HCT116 (cell line): ENCODE measurements at regions not wholly inside any gene's neighbourhood (a gene's known extent, or its start where the extent isn't known, plus 50 kb on each side); places are given as distances from the start of the nearest gene placed in this dataset.

ENCODE experiments used
- ATAC-seq: fragments of 200-7000 bp; cut with Tn5 transposase; 2 replicates; pipeline ENCODE4 v1.9.1; 2020; ENCODE audit warnings: mild to moderate bottlenecking, moderate library complexity
- BruUV-seq: library from RNA; stranded (reverse); fragments of 400-500 nt; replicated peaks from 2 replicates; lab custom pipeline; 2021; lab: Mats Ljungman, UMichigan
- CTCF ChIA-PET: fragments of 300-600 bp; sonication (Branson Sonifier 250); formaldehyde crosslinking; loops from one replicate; lab custom pipeline; 2021; ENCODE audit warnings: antibody characterized with exemption; lab: Charles Lee
- POLR2A ChIA-PET: fragments of 300-600, 350-600 bp; sonication (Branson Sonifier 250); formaldehyde crosslinking; loops from one replicate; lab custom pipeline; 2021; ENCODE audit warnings: antibody characterized with exemption; lab: Charles Lee
- RAD21 ChIA-PET, 2 experiments: fragments of 300-600 bp; sonication (Branson Sonifier 250); formaldehyde crosslinking; loops; one replicate each; lab custom pipeline; 2023; ENCODE audit warnings: low total read pairs in 2 of 2; ENCODE audit not compliant: uncharacterized antibody in 2 of 2, unreplicated experiment in 2 of 2, low non-redundant PET in 1 of 2; lab: Charles Lee
- DNase-seq: peaks from one replicate; pipeline ENCODE4 v3.0.0-alpha.2; 2010; ENCODE audit warnings: low read depth, low spot score
- H2AFZ ChIP-seq: fragments of 200-600 bp; shearing (Covaris generic), sonication (generic); 2 replicates; pipeline ENCODE4 v1.6.1; 2017; ENCODE audit warnings: low read depth, mixed run types, mixed read lengths, antibody characterized with exemption, low read length; ENCODE audit not compliant: poor library complexity, severe bottlenecking
- H3K27ac ChIP-seq: 2 replicates; pipeline ENCODE4 v1.5.1; 2012; ENCODE audit warnings: low read depth, low read length
- H3K27me3 ChIP-seq: fragments of 200-600 bp; sonication (generic); 2 replicates; pipeline ENCODE4 v1.6.1; 2016; ENCODE audit warnings: mixed run types, low read length, mixed read lengths; ENCODE audit not compliant: insufficient read depth
- H3K36me3 ChIP-seq, 2 experiments: fragments of 200-500 bp in 1 of 2; fragments of 200-600 bp in 1 of 2; sonication (Bioruptor generic) in 1 of 2; sonication (generic) in 1 of 2; 2 replicates each; pipeline versions ENCODE4 v1.5.1 to v1.6.1; 2014 to 2016; ENCODE audit warnings: low read length in 2 of 2, inconsistent platforms in 1 of 2, mixed read lengths in 1 of 2, mixed run types in 1 of 2; ENCODE audit not compliant: insufficient read depth in 2 of 2, control insufficient read depth in 1 of 2
- H3K4me1 ChIP-seq, 2 experiments: fragments of 200-600 bp in 1 of 2; sonication (generic) in 1 of 2; 2 replicates each; pipeline versions ENCODE4 v1.5.1 to v1.6.1; 2012 to 2017; ENCODE audit warnings: low read length in 2 of 2, inconsistent platforms in 1 of 2, mild to moderate bottlenecking in 1 of 2, mixed read lengths in 1 of 2, mixed run types in 1 of 2, moderate library complexity in 1 of 2; ENCODE audit not compliant: insufficient read depth in 2 of 2, control insufficient read depth in 1 of 2
- H3K4me2 ChIP-seq: fragments of 200-600 bp; sonication (generic); 2 replicates; pipeline ENCODE4 v1.6.1; 2017; ENCODE audit warnings: mixed run types, low read length, mixed read lengths
- H3K4me3 ChIP-seq, 2 experiments: fragments of 200-600 bp in 1 of 2; sonication (generic) in 1 of 2; replicated peaks in 1 of 2; 2 replicates each; pipeline ENCODE4 v1.5.1; 2011 to 2016; ENCODE audit warnings: low read length in 2 of 2, control low read depth in 1 of 2, low read depth in 1 of 2, mild to moderate bottlenecking in 1 of 2, mixed read lengths in 1 of 2, mixed run types in 1 of 2
- H3K79me2 ChIP-seq: fragments of 200-600 bp; sonication (generic); 2 replicates; pipeline ENCODE4 v1.6.1; 2017; ENCODE audit warnings: mild to moderate bottlenecking, mixed run types, low read length, moderate library complexity, mixed read lengths; ENCODE audit not compliant: insufficient read depth
- H3K9ac ChIP-seq: fragments of 200-600 bp; sonication (generic); 2 replicates; pipeline ENCODE4 v1.6.1; 2016; ENCODE audit warnings: low read length, mixed read lengths
- H3K9me2 ChIP-seq: fragments of 200-600 bp; sonication (generic), shearing (Covaris generic); 2 replicates; pipeline ENCODE4 v1.6.1; 2017; ENCODE audit warnings: mixed run types, mild to moderate bottlenecking, moderate library complexity; ENCODE audit not compliant: insufficient read depth
- H3K9me3 ChIP-seq, 2 experiments: fragments of 200-500 bp in 1 of 2; fragments of 200-600 bp in 1 of 2; sonication (Bioruptor generic) in 1 of 2; sonication (generic) in 1 of 2; 2 replicates each; pipeline ENCODE4 v1.6.1; 2014 to 2017; ENCODE audit warnings: low read length in 2 of 2, mixed read lengths in 2 of 2, inconsistent platforms in 1 of 2, low read depth in 1 of 2, mild to moderate bottlenecking in 1 of 2, mixed run types in 1 of 2, moderate library complexity in 1 of 2; ENCODE audit not compliant: control insufficient read depth in 1 of 2, insufficient read depth in 1 of 2
- H4K20me1 ChIP-seq: fragments of 200-600 bp; sonication (generic), shearing (Covaris generic); 2 replicates; pipeline ENCODE4 v1.6.1; 2017; ENCODE audit warnings: mixed run types, mild to moderate bottlenecking, moderate library complexity; ENCODE audit not compliant: insufficient read depth
- ATF3 ChIP-seq: IDR thresholded peaks from 2 replicates; pipeline ENCODE4 v1.6.1; 2012
- CBX3 ChIP-seq: IDR thresholded peaks from 2 replicates; pipeline ENCODE4 v1.6.1; 2012; ENCODE audit warnings: low read depth
- CEBPB ChIP-seq: IDR thresholded peaks from 2 replicates; pipeline ENCODE4 v1.6.1; 2012; ENCODE audit warnings: low read depth
- ELF1 ChIP-seq: IDR thresholded peaks from 2 replicates; pipeline ENCODE4 v1.6.1; 2012; ENCODE audit warnings: low read depth, borderline replicate concordance
- EZH2 ChIP-seq: fragments of 200-600 bp; sonication (generic); IDR thresholded peaks from 2 replicates; pipeline ENCODE4 v1.6.1; 2017; ENCODE audit warnings: antibody characterized with exemption, mixed run types
- EZH2phosphoT487 ChIP-seq: fragments of 200-600 bp; IDR thresholded peaks from 2 replicates; pipeline ENCODE4 v1.6.1; 2018; ENCODE audit warnings: antibody characterized with exemption, borderline replicate concordance
- FOSL1 ChIP-seq: IDR thresholded peaks from 2 replicates; pipeline ENCODE4 v1.6.1; 2012; ENCODE audit warnings: low read depth
- JUND ChIP-seq: IDR thresholded peaks from 2 replicates; pipeline ENCODE4 v1.6.1; 2012
- MAX ChIP-seq: IDR thresholded peaks from 2 replicates; pipeline ENCODE4 v1.6.1; 2012
- RAD21 ChIP-seq: IDR thresholded peaks from 2 replicates; pipeline ENCODE4 v1.6.1; 2012; ENCODE audit warnings: low read depth, mild to moderate bottlenecking
- REST ChIP-seq: IDR thresholded peaks from 2 replicates; pipeline ENCODE4 v1.6.1; 2012; ENCODE audit warnings: low read depth
- SIN3A ChIP-seq: IDR thresholded peaks from 2 replicates; pipeline ENCODE4 v1.6.1; 2012; ENCODE audit warnings: low read depth
- SP1 ChIP-seq: IDR thresholded peaks from 2 replicates; pipeline ENCODE4 v1.6.1; 2012; ENCODE audit warnings: low read depth
- YY1 ChIP-seq: IDR thresholded peaks from 2 replicates; pipeline ENCODE4 v1.6.1; 2011; ENCODE audit warnings: low read length, low read depth, moderate library complexity, mild to moderate bottlenecking; ENCODE audit not compliant: insufficient replicate concordance; ENCODE audit errors: extremely low read depth
- ZBTB33 ChIP-seq: IDR thresholded peaks from 2 replicates; pipeline ENCODE4 v1.6.1; 2011; ENCODE audit warnings: mild to moderate bottlenecking, low read length, moderate library complexity; ENCODE audit not compliant: insufficient replicate concordance; ENCODE audit errors: extremely low read depth
- ZFX ChIP-seq: fragments of 450-650 bp; IDR thresholded peaks from 2 replicates; pipeline ENCODE4 v1.6.1; 2017
- intact Hi-C: fragments of 100-400 bp; cut with micrococcal nuclease; formaldehyde crosslinking; loops from 2 replicates; pipeline ENCODE4 v1.10.0; 2022

GRCh38 chr20:39823224-39823623 is 861.1 kb downstream of the DHX35 start:
- H3K9ac ChIP-seq: no peak overlapping the region
- H3K9me2 ChIP-seq: no peaks in the 10 kb centered on the region
- BruUV-seq: no TSS peak
- H2AFZ ChIP-seq: no peak overlapping the region
- H3K79me2 ChIP-seq: no peaks in the 10 kb centered on the region
- no peak overlapping the region for H3K4me3 ChIP-seq
- ChIA-PET POLR2A (no interaction called here), RAD21 (no interaction called here)
- peaks cover 4 to 11% of the 10 kb centered on the region in 2 experiments; a peak in 3 of 4 replicates for H3K9me3 ChIP-seq
- no peaks in the 10 kb centered on the region for H3K4me1 ChIP-seq
- H3K27ac ChIP-seq: no peak overlapping the region
- intact Hi-C loops: no loop called here
- H3K27me3 ChIP-seq: no peaks in the 10 kb centered on the region
- TF ChIP-seq EZH2: no peak
- no peak for TF ChIP-seq MAX
- no peak for TF ChIP-seq FOSL1
- TF ChIP-seq REST: no peak
- TF ChIP-seq EZH2phosphoT487: no peak
- no peak for TF ChIP-seq CEBPB
- no peak for TF ChIP-seq CBX3
- TF ChIP-seq ATF3: no peak
- no peak for TF ChIP-seq SP1
- TF ChIP-seq ZBTB33: no peak
- no peak for TF ChIP-seq YY1
- TF ChIP-seq ELF1: no peak
- no peak for TF ChIP-seq JUND
- TF ChIP-seq SIN3A: no peak
- TF ChIP-seq RAD21: no peak
- TF ChIP-seq ZFX: no peak
- TF ChIP-seq, all 23 proteins: peak for 0
- H3K4me2 ChIP-seq: no peak overlapping the region
- no peaks in the 10 kb centered on the region for H4K20me1 ChIP-seq
- H3K36me3 ChIP-seq: no peaks in the 10 kb centered on the region
- DNase-seq (no peak), ATAC-seq (no peak)
- CTCF ChIA-PET: no interaction called here
